ENCODE measurements at regions not wholly inside any gene's neighbourhood (a gene's known extent, or its start where the extent isn't known, plus 50 kb on each side); places are given as distances from the start of the nearest gene placed in this dataset.

DNA sequence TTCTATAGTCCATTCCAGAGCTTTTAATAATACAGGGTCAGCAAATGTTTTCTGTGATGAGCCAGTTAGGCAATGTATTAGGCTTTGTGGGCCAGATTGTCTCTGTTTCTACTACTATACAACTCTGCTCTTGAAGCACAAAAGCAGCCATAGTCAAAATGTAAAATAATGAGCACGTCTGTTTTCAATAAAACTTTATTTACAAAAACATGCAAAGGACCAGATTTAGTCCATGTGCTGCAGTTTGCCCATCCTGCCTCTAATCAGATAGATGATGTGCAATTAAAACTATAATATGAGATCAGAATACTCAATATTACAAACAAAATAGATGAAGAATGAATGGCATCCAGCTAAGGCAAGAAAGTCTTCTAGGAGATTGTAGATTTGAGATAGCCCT, 127.8 kb upstream of the FRMPD4 start:
- H3K36me3 ChIP-seq (replicated peaks in 1 of 2; ENCODE audit: control insufficient read depth in 1 of 2, insufficient read depth in 2 of 2, low read length in 2 of 2), result no peaks in the 10 kb centered on the region
- CTCF ChIA-PET (ENCODE audit: low intra/inter-chr PET ratio, low total read pairs), result no interaction called here
- FAIRE-seq (no peak), ATAC-seq (no peak), DNase-seq (ENCODE audit: low spot score) (no peak)
- WGBS (ENCODE audit: low lambda C conversion rate), result 0% methylated on average over 1 of the region's 1 CpG
- TF ChIP-seq MAFK (conservative IDR thresholded peaks at IDR 0.05 in 1 of 2, IDR thresholded peaks at IDR 0.05 in 1 of 2; ENCODE audit: low read length in 2 of 2), result no peak
- no peak for TF ChIP-seq ZNF746 (CRISPR knock-in tag; IDR thresholded peaks at IDR 0.05)
- TF ChIP-seq FOXK2 (IDR thresholded peaks at IDR 0.05), result no peak
- TF ChIP-seq MAZ (IDR thresholded peaks at IDR 0.05; ENCODE audit: borderline replicate concordance, low read depth, low read length), result no peak
- no peak for TF ChIP-seq MAZ (CRISPR knock-in tag; IDR thresholded peaks at IDR 0.05; ENCODE audit: low read depth)
- no peaks in the 10 kb centered on the region for H3K9me3 ChIP-seq (ENCODE audit: low read length)
- no peaks in the 10 kb centered on the region for H4K20me1 ChIP-seq (ENCODE audit: insufficient read depth, low read length)
- no peak overlapping the region for H3K4me3 ChIP-seq (replicated peaks in 1 of 3; ENCODE audit: insufficient read depth in 1 of 3, low read depth in 2 of 3, low read length in 3 of 3)
- BruUV-seq (replicated peaks), result no TSS peak
- no peaks in the 10 kb centered on the region for H3K4me1 ChIP-seq (ENCODE audit: insufficient read depth, low read length)
- H2AFZ ChIP-seq (ENCODE audit: low read length), result no peak overlapping the region
- H3K9ac ChIP-seq (ENCODE audit: insufficient read depth, low read depth, low read length), result no peak overlapping the region
- POLR2A ChIA-PET, result no interaction called here
- intact Hi-C loops (cut with micrococcal nuclease; ENCODE audit: unreplicated experiment) (no loop called here), in situ Hi-C loops (cut with HindIII; ENCODE audit: extremely low pct_ligation_motif_present, low pct_unique_long_range_greater_than_20kb) (no loop called here)
- no peak overlapping the region for H3K27ac ChIP-seq (ENCODE audit: extremely low read length, insufficient read depth, low read length)
- H3K79me2 ChIP-seq (ENCODE audit: insufficient read depth, low read length), result no peaks in the 10 kb centered on the region
- H3K4me2 ChIP-seq (ENCODE audit: low read depth, low read length), result no peak overlapping the region
- H3K27me3 ChIP-seq (ENCODE audit: control insufficient read depth in 1 of 2, insufficient read depth in 2 of 2, low read length in 2 of 2), result no peaks in the 10 kb centered on the region

GRCh38 chrX:12011075-12011474, 127.2 kb upstream of the FRMPD4 start:
- BruUV-seq (replicated peaks), result no TSS peak
- Histone ChIP-seq H3K27me3 (ENCODE audit: control insufficient read depth in 1 of 2, insufficient read depth in 2 of 2, low read length in 2 of 2) (no peaks in the 10 kb centered on the region), H3K36me3 (replicated peaks in 1 of 2; ENCODE audit: control insufficient read depth in 1 of 2, insufficient read depth in 2 of 2, low read length in 2 of 2) (no peaks in the 10 kb centered on the region), H3K4me2 (ENCODE audit: low read depth, low read length) (no peak overlapping the region), H3K27ac (ENCODE audit: extremely low read length, insufficient read depth, low read length) (no peak overlapping the region), H4K20me1 (ENCODE audit: insufficient read depth, low read length) (no peaks in the 10 kb centered on the region), H3K9ac (ENCODE audit: insufficient read depth, low read depth, low read length) (no peak overlapping the region), H2AFZ (ENCODE audit: low read length) (no peak overlapping the region), H3K4me3 (replicated peaks in 1 of 3; ENCODE audit: insufficient read depth in 1 of 3, low read depth in 2 of 3, low read length in 3 of 3) (no peak overlapping the region), H3K79me2 (ENCODE audit: insufficient read depth, low read length) (no peaks in the 10 kb centered on the region), H3K9me3 (ENCODE audit: low read length) (no peaks in the 10 kb centered on the region), H3K4me1 (ENCODE audit: insufficient read depth, low read length) (no peaks in the 10 kb centered on the region)
- ATAC-seq, result no peak
- POLR2A ChIA-PET, result no interaction called here
- CTCF ChIA-PET (ENCODE audit: low intra/inter-chr PET ratio, low total read pairs), result no interaction called here
- FAIRE-seq, result no peak
- intact Hi-C loops (cut with micrococcal nuclease; ENCODE audit: unreplicated experiment) (no loop called here), in situ Hi-C loops (cut with HindIII; ENCODE audit: extremely low pct_ligation_motif_present, low pct_unique_long_range_greater_than_20kb) (no loop called here)
- DNase-seq (ENCODE audit: low spot score), result no peak
- WGBS (ENCODE audit: low lambda C conversion rate), result 0% methylated on average over 2 of the region's 2 CpGs
- TF ChIP-seq, protein P1, sequence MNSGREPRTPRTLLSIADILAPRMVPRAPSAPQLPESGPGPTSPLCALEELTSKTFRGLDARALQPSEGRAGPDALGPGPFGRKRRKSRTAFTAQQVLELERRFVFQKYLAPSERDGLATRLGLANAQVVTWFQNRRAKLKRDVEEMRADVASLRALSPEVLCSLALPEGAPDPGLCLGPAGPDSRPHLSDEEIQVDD (CRISPR knock-in tag; IDR thresholded peaks at IDR 0.05; ENCODE audit: borderline replicate concordance), result no peak
- TF ChIP-seq, protein P2, sequence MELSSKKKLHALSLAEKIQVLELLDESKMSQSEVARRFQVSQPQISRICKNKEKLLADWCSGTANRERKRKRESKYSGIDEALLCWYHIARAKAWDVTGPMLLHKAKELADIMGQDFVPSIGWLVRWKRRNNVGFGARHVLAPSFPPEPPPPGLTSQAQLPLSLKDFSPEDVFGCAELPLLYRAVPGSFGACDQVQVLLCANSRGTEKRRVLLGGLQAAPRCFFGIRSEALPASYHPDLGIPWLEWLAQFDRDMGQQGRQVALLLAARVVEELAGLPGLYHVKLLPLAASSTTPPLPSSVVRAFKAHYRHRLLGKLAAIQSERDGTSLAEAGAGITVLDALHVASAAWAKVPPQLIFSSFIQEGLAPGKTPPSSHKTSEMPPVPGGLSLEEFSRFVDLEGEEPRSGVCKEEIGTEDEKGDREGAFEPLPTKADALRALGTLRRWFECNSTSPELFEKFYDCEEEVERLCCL (CRISPR knock-in tag; IDR thresholded peaks at IDR 0.05; ENCODE audit: borderline replicate concordance), result no peak
- TF ChIP-seq EEA1 (CRISPR knock-in tag; IDR thresholded peaks at IDR 0.05; ENCODE audit: borderline replicate concordance), result no peak
- no peak for TF ChIP-seq ZHX1 (CRISPR knock-in tag; IDR thresholded peaks at IDR 0.05; ENCODE audit: low read depth)
- no peak for TF ChIP-seq PHF21A (CRISPR knock-in tag; IDR thresholded peaks at IDR 0.05)
- TF ChIP-seq TCF7L2 (IDR thresholded peaks at IDR 0.05; ENCODE audit: low read depth, low read length), result no peak
- no peak for TF ChIP-seq PRDM4 (CRISPR knock-in tag; IDR thresholded peaks at IDR 0.05; ENCODE audit: borderline replicate concordance)

All from HepG2 (cell line).